Esophagus muscularis mucosa (tissue), 4 donors: ENCODE measurements at regions not wholly inside any gene's neighbourhood (a gene's known extent, or its start where the extent isn't known, plus 50 kb on each side); places are given as distances from the start of the nearest gene placed in this dataset.

Experiments used
- DNase-seq: peaks from one replicate; pipeline ENCODE4 v3.0.0-alpha.2; 2017; ENCODE audit errors: extremely low spot score
- H3K27ac ChIP-seq, 4 donors: fragments of 200-600 bp; sonication (generic); replicated peaks in 1 of 4; 1 replicate in 3 of 4; 2 replicates in 1 of 4; pipeline ENCODE4 v1.5.1; 2016 to 2019; ENCODE audit warnings: mild to moderate bottlenecking in 1 of 4
- H3K27me3 ChIP-seq, 4 donors: fragments of 200-600 bp; sonication (generic); one replicate each; pipeline versions ENCODE4 v1.5.1 to v1.6.0; 2016 to 2019
- H3K36me3 ChIP-seq, 4 donors: fragments of 200-600 bp; sonication (generic); one replicate each; pipeline ENCODE4 v1.5.1; 2016 to 2019
- H3K4me1 ChIP-seq, 4 donors: fragments of 200-600 bp; sonication (generic); one replicate each; pipeline ENCODE4 v1.5.1; 2016 to 2019
- H3K4me3 ChIP-seq, 4 donors: fragments of 200-600 bp; sonication (generic); 1 replicate in 2 of 4; 2 replicates in 2 of 4; pipeline ENCODE4 v1.5.1; 2016 to 2019; ENCODE audit warnings: mild to moderate bottlenecking in 4 of 4, moderate library complexity in 1 of 4
- H3K9me3 ChIP-seq, 4 donors: fragments of 200-600 bp; sonication (generic); 1 replicate in 3 of 4; 2 replicates in 1 of 4; pipeline ENCODE4 v1.5.1; 2016 to 2019
- EP300 ChIP-seq: sonication (generic); formaldehyde crosslinking; IDR thresholded peaks from one replicate; pipeline ENCODE4 v1.6.1; 2017; ENCODE audit warnings: antibody characterized with exemption
- POLR2A ChIP-seq: fragments of 450-650 bp; IDR thresholded peaks from one replicate; pipeline ENCODE4 v1.6.1; 2017; ENCODE audit warnings: antibody characterized with exemption, moderate library complexity, mild to moderate bottlenecking, low read depth
- POLR2AphosphoS5 ChIP-seq, 2 donors: sonication (generic); formaldehyde crosslinking; IDR thresholded peaks; one replicate each; pipeline ENCODE4 v1.6.1; 2017; ENCODE audit warnings: antibody characterized with exemption in 2 of 2
- WGBS: methylation state at CpG from one replicate; pipeline ENCODE4 v1.1.5; 2018; 5-methylcytosine and 5-hydroxymethylcytosine counted together
- intact Hi-C: fragments of 100-400 bp; cut with DNase I; formaldehyde crosslinking; loops from one replicate; pipeline ENCODE4 v1.15.1; 2023
- TF ChIP-seq, protein P1 (sequence below), 3 experiments: fragments of 200-600 bp in 2 of 3; fragments of 450-650 bp in 1 of 3; sonication (generic) in 2 of 3; IDR thresholded peaks; one replicate each; pipeline ENCODE4 v1.5.1; 2017 to 2019; ENCODE audit warnings: antibody characterized with exemption in 3 of 3, mild to moderate bottlenecking in 2 of 3, moderate library complexity in 1 of 3

- WGBS, result 83% methylated on average over 1 of the region's 1 CpG
- Histone ChIP-seq H3K36me3 (no peaks in the 10 kb centered on the region), H3K27me3 (peaks cover 0 to 57% (median 21%) of the 10 kb centered on the region in 4 donors), H3K27ac (no peak overlapping the region), H3K4me3 (no peak overlapping the region), H3K9me3 (no peaks in the 10 kb centered on the region), H3K4me1 (peaks cover 7 to 11% (median 10%) of the 10 kb centered on the region in 4 donors)
- intact Hi-C loops, result no loop called here
- no peak for TF ChIP-seq EP300
- no peak for TF ChIP-seq POLR2A
- TF ChIP-seq, protein P1, sequence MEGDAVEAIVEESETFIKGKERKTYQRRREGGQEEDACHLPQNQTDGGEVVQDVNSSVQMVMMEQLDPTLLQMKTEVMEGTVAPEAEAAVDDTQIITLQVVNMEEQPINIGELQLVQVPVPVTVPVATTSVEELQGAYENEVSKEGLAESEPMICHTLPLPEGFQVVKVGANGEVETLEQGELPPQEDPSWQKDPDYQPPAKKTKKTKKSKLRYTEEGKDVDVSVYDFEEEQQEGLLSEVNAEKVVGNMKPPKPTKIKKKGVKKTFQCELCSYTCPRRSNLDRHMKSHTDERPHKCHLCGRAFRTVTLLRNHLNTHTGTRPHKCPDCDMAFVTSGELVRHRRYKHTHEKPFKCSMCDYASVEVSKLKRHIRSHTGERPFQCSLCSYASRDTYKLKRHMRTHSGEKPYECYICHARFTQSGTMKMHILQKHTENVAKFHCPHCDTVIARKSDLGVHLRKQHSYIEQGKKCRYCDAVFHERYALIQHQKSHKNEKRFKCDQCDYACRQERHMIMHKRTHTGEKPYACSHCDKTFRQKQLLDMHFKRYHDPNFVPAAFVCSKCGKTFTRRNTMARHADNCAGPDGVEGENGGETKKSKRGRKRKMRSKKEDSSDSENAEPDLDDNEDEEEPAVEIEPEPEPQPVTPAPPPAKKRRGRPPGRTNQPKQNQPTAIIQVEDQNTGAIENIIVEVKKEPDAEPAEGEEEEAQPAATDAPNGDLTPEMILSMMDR (IDR thresholded peaks at IDR 0.05), result no peak
- no peak for TF ChIP-seq POLR2AphosphoS5 (IDR thresholded peaks at IDR 0.05)
- no peak for DNase-seq
Observed at GRCh38 chr3:44020143-44020542, 221.5 kb upstream of the TOPAZ1 start.

- TF ChIP-seq, protein P1 (IDR thresholded peaks at IDR 0.05), result no peak
- TF ChIP-seq POLR2A, result no peak
- peak; percentile 84 for DNase-seq
- peaks cover 7 to 11% (median 10%) of the 10 kb centered on the region in 4 donors for H3K4me1 ChIP-seq
- intact Hi-C loops, result no loop called here
- no peaks in the 10 kb centered on the region for H3K9me3 ChIP-seq
- no peaks in the 10 kb centered on the region for H3K36me3 ChIP-seq
- peak overlapping the region; percentile 17 to 42 (median 33) for H3K4me3 ChIP-seq
- H3K27me3 ChIP-seq, result peaks cover 0 to 67% (median 21%) of the 10 kb centered on the region in 4 donors
- 7% methylated on average over 37 of the region's 53 CpGs for WGBS
- no peak overlapping the region for H3K27ac ChIP-seq
Observed at GRCh38 chr3:44021651-44022594, 219.8 kb upstream of the TOPAZ1 start.

DNA sequence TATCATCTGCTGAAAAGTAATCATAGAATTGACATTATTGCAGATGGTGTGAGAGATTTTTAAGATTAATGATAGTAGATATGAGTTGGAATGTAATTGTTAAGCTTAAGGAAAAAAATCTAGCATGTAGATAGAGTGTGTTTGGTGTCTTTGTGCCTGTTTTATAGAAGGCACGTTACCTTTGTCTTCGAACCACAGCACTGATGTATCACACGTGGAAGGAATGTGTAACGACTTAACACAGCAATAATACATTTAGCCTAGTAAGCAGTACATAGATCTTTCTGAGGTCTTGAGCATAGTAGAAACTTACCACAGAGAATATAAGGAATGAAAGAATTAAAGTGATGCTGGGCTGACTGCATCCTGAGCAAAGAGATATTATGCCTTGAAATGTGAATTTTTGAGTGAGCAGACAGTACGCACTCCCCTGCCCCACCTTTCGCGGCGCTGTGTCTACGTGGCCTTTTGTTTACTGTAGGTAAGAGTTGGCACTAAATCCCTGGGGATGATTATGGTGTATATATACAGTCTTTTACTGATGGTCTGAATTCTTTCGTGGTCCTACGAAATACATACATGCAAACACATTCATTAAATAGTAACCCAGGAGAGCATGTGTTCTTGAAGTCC, 217.6 kb upstream of the TOPAZ1 start:
- Histone ChIP-seq H3K27ac (no peak overlapping the region), H3K4me1 (peaks cover 7 to 11% (median 10%) of the 10 kb centered on the region in 4 donors), H3K4me3 (no peak overlapping the region), H3K9me3 (no peaks in the 10 kb centered on the region), H3K36me3 (no peaks in the 10 kb centered on the region), H3K27me3 (peaks cover 0 to 83% (median 20%) of the 10 kb centered on the region in 4 donors)
- TF ChIP-seq, protein P1 (IDR thresholded peaks at IDR 0.05), result no peak
- TF ChIP-seq POLR2A (no peak), POLR2AphosphoS5 (IDR thresholded peaks at IDR 0.05) (no peak), EP300 (no peak)
- intact Hi-C loops, result no loop called here
- DNase-seq, result no peak
- 87% methylated on average over 11 of the region's 11 CpGs for WGBS

DNA sequence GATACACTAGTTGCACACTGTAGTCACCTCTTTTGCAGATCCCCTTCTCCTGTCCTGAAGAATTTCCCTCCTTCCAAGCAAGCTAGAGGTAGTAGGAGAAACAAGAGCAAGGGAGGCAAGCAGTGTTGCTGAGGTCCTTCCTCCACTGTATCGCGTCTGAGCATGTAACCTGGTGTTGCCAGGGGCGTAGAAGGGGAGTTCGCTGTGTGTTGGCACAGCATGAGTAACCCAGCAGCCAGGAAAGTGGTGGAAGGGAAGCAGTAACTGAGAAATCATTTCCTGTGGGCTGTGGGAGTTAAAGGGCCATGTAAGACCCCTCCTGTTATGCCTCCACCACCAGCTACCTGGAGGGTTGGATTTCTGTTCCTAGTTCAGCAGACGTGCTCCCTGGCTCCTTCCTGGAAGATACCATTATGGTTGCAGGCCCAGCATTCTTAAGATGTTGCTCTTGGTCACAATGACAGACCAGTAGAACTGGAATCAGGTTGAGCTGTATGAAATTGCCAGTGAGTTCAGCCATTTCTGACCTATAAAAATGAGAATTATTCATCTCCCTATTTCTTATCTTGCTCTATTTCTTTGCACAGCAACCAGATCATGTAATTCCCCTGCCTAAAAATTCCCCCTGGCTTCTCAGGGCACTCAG, 215.3 kb upstream of the TOPAZ1 start:
- Histone ChIP-seq H3K4me1 (peaks cover 7 to 11% (median 10%) of the 10 kb centered on the region in 4 donors), H3K9me3 (no peaks in the 10 kb centered on the region), H3K4me3 (no peak overlapping the region), H3K36me3 (no peaks in the 10 kb centered on the region), H3K27me3 (peaks cover 0 to 72% (median 14%) of the 10 kb centered on the region in 4 donors), H3K27ac (no peak overlapping the region)
- DNase-seq, result peak; percentile 89
- WGBS, result 72% methylated on average over 5 of the region's 5 CpGs
- intact Hi-C loops, result no loop called here
- TF ChIP-seq POLR2A (no peak), POLR2AphosphoS5 (IDR thresholded peaks at IDR 0.05) (no peak), EP300 (no peak)
- TF ChIP-seq, protein P1 (IDR thresholded peaks at IDR 0.05), result no peak
